Neural cell (in vitro differentiated cells): ENCODE measurements at regions not wholly inside any gene's neighbourhood (a gene's known extent, or its start where the extent isn't known, plus 50 kb on each side); places are given as distances from the start of the nearest gene placed in this dataset.

Experiments
- TF ChIP-seq, protein P1 (sequence below): fragments of 450-650 bp; IDR thresholded peaks from 2 replicates; pipeline ENCODE4 v1.5.1; 2014; ENCODE audit warnings: antibody characterized with exemption, mild to moderate bottlenecking, moderate library complexity; ENCODE audit not compliant: poor library complexity, severe bottlenecking
- TF ChIP-seq, protein P2 (sequence below): IDR thresholded peaks from 2 replicates; pipeline ENCODE4 v1.6.1; 2012; ENCODE audit warnings: borderline replicate concordance

- TF ChIP-seq, protein P1, sequence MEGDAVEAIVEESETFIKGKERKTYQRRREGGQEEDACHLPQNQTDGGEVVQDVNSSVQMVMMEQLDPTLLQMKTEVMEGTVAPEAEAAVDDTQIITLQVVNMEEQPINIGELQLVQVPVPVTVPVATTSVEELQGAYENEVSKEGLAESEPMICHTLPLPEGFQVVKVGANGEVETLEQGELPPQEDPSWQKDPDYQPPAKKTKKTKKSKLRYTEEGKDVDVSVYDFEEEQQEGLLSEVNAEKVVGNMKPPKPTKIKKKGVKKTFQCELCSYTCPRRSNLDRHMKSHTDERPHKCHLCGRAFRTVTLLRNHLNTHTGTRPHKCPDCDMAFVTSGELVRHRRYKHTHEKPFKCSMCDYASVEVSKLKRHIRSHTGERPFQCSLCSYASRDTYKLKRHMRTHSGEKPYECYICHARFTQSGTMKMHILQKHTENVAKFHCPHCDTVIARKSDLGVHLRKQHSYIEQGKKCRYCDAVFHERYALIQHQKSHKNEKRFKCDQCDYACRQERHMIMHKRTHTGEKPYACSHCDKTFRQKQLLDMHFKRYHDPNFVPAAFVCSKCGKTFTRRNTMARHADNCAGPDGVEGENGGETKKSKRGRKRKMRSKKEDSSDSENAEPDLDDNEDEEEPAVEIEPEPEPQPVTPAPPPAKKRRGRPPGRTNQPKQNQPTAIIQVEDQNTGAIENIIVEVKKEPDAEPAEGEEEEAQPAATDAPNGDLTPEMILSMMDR, result no peak
- TF ChIP-seq, protein P2, sequence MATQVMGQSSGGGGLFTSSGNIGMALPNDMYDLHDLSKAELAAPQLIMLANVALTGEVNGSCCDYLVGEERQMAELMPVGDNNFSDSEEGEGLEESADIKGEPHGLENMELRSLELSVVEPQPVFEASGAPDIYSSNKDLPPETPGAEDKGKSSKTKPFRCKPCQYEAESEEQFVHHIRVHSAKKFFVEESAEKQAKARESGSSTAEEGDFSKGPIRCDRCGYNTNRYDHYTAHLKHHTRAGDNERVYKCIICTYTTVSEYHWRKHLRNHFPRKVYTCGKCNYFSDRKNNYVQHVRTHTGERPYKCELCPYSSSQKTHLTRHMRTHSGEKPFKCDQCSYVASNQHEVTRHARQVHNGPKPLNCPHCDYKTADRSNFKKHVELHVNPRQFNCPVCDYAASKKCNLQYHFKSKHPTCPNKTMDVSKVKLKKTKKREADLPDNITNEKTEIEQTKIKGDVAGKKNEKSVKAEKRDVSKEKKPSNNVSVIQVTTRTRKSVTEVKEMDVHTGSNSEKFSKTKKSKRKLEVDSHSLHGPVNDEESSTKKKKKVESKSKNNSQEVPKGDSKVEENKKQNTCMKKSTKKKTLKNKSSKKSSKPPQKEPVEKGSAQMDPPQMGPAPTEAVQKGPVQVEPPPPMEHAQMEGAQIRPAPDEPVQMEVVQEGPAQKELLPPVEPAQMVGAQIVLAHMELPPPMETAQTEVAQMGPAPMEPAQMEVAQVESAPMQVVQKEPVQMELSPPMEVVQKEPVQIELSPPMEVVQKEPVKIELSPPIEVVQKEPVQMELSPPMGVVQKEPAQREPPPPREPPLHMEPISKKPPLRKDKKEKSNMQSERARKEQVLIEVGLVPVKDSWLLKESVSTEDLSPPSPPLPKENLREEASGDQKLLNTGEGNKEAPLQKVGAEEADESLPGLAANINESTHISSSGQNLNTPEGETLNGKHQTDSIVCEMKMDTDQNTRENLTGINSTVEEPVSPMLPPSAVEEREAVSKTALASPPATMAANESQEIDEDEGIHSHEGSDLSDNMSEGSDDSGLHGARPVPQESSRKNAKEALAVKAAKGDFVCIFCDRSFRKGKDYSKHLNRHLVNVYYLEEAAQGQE, result no peak
Measured at GRCh38 chr9:88657893-88658292, 122.9 kb downstream of the NXNL2 start.
